Stimulated activated CD8-positive, alpha-beta memory T cell treated with anti-CD3 and anti-CD28 coated beads, Interleukin-7, amount 100 ng/mL, for 24 hours (primary cell): ENCODE measurements at regions not wholly inside any gene's neighbourhood (a gene's known extent, or its start where the extent isn't known, plus 50 kb on each side); places are given as distances from the start of the nearest gene placed in this dataset.
"Not testable (repeated sequence)": the region's sequence is repeated elsewhere in the genome, so short reads cannot be mapped to it uniquely, and the experiment has no call there.

Source experiments
- DNase-seq: peaks from one replicate; pipeline ENCODE4 v3.0.0-alpha.2; 2020; ENCODE audit warnings: low read depth

- DNase-seq: no peak
Observed at GRCh38 chr5:124021066-124021641, 509.2 kb downstream of the CSNK1G3 start.

DNA sequence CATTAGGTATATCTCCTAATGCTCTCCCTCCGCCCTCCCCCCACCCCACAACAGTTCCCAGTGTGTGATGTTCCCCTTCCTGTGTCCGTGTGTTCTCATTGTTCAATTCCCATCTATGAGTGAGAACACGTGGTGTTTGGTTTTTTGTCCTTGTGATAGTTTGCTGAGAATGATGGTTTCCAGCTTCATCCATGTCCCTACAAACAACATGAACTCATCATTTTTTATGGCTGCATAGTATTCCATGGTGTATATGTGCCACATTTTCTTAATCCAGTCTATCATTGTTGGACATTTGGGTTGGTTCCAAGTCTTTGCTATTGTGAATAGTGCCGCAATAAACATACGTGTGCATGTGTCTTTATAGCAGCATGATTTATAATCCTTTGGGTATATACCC lies 505.3 kb downstream of the CSNK1G3 start:
- DNase-seq: not testable (repeated sequence)

GRCh38 chr5:124007675-124008398 lies 495.9 kb downstream of the CSNK1G3 start:
- no peak for DNase-seq

DNA sequence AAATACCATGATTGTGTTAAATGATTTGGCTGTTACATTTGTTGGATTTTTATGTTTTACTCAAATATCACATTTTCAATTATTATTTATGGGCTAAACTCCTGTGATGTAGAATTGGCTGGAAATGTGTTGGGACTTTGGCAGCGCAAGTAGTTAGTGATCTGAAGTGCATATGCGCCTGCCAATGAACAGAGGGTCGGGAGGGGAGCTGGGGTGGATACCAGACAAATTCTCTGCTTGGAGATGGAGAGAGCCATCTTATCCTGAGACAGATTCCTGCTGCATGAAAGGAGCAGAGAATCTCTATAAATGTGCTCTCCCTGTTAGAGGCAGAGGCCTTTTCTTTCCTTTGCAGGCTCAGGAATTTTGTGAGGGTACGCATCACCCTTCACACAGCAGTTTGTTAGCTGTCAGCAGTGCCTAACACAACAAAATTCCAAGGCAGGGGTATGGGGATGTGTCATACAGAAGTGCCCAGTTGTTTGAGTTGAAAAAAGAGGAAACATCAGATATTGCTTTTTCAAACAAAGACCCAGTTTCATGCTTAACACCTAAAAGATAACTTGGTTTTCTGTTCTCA lies 489.1 kb downstream of the CSNK1G3 start:
- no peak for DNase-seq

DNA sequence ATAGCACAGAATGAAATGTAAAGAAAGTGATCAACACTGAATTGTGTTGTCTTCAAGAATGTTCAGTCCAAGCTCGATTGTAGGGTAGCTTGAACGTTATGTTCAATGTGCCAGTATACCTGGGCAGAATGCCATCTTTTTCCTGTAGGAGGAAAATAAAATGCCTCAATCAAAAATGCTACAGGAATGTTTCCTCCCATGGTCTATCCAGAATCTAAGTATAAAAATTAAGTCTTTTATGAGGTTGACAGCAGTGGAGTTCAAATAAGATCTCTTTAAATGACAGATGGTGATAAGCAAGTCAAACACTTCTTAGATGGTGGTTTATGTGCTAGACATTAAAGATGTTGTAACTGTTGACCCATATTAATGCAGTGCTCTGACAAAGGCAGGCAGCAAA lies 488.6 kb downstream of the CSNK1G3 start:
- DNase-seq: no peak

DNA sequence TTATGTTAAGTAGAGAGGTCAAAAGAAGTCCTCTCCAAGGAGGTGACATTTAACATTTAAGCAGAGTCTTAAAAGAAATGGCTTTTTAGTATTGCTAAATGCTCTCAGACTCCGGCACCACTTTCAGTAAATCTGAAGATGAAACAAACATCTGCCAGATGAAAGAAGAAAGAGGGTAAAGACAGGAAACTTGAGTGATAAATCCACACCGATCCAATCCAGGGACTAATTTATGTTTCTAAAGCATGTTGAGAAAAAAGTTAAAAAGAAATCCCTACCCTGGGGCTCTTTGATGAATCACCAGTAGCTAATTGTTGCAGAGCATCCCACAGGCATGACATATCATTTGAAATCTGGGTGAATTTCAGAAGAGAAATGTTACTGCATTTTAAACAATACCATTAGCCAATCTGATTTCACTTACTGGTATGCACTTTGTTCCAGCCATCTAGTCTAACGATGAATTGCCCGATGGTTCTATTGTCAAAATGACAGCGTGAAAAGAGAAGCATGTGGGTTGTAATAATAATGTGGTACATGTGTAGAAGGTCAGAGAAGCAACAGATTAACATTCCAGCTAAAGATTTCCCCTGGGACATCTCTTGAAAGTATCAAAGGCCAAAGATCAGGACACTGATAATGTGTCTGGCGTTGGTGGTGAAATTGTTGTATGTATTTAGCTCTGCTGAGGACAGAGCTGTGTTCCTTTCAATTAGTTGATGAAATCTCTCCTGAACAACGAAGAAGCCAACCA lies 485.7 kb downstream of the CSNK1G3 start:
- no peak for DNase-seq

- DNase-seq: no peak
Observed at GRCh38 chr5:123997064-123997461, 485.1 kb downstream of the CSNK1G3 start.

GRCh38 chr5:123992641-123993040 lies 480.7 kb downstream of the CSNK1G3 start:
- no peak for DNase-seq

GRCh38 chr5:123987956-123988355 lies 476.0 kb downstream of the CSNK1G3 start:
- DNase-seq: no peak

GRCh38 chr5:123976379-123977033 lies 464.5 kb downstream of the CSNK1G3 start:
- DNase-seq: no peak

- DNase-seq: not testable (repeated sequence)
Observed at GRCh38 chr5:123975521-123975920, 463.5 kb downstream of the CSNK1G3 start.

GRCh38 chr5:123966781-123967180 lies 454.8 kb downstream of the CSNK1G3 start:
- no peak for DNase-seq

GRCh38 chr5:123965626-123966025 lies 453.6 kb downstream of the CSNK1G3 start:
- DNase-seq: no peak

DNA sequence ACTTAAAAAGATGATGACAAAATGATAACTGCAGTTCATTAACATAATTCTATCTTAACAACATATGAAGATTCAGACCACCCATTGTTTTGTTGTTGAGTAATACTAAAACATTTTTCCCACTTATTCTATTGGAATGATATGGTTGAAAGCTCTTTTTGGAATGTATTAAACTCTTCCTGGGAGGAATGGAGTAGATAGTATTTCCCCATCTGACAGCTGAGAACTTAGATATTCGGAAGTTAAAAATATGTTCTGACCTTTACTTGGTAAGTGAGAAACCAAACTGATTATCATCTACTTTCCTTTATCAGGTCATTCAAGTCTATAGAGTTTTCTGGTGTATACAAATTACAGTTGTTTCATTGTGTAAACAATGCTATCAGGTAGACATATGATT lies 452.9 kb downstream of the CSNK1G3 start:
- DNase-seq: no peak

GRCh38 chr5:123960526-123960925 lies 448.5 kb downstream of the CSNK1G3 start:
- DNase-seq: no peak

GRCh38 chr5:123951582-123951977 lies 439.6 kb downstream of the CSNK1G3 start:
- DNase-seq: no peak

DNA sequence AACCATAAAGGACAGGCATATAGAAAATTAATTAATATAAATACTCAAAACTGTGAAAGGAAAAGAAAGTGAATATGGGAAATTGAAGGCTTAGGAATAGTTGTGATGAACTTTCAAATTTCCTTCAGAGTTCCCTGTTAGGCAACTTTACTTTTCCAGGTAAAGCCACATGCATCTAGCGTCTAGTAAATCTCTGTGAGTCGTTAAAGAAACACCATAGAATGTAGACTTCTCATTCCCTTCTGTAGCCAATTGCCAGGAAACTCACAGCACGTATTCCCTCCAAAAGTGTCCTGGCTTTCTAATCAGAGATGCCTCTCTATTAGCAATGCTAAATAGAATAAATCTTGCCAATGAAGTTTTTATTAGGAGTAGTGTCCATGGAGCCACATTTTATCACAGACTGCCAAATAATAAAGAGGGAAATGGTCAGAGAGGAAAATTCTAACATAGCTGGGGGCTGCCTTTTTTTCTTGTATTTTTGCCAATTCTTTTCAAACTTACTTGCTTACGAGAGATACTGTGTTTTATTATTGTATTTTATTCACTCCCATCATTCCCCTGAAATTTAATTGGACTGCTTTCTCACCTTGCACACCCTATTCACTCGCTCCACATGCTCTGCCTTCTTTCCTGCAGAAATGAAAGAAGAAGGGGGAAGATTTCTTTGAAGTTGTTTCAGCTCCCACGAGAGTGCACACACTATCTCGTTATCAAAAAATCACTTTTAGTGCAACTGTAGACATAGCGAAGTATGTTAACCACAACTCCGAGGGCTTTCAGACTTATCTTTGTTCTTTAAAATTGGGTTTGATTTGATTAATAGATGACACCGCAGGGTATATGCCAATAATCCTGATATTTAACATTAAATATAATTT lies 439.0 kb downstream of the CSNK1G3 start:
- no peak for DNase-seq

DNA sequence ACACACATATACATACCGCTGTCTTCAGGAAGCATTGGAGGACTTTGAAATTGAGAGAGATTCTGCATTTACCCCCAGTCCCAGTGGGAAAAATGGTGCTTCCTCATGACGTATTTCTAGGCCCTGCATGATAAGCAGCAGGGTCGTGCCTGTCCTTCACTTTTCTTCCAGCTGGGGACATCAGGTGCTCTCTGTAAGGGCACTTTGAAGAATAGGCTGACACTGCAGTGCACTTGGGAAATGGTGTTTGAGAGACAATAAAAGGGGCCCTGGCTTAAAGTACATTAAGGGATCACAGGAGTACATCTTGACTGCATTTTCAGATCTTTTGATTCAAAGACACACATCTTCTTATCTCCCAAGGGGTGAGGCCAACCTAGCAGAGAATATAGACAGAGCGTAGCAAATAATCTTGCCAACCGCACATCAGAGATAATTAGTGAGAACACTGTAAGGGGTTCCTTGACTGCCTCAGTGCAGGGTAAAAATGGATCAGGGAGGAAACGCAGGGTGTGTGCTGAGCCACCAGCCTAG lies 437.9 kb downstream of the CSNK1G3 start:
- DNase-seq: no peak

GRCh38 chr5:123949043-123949804 lies 437.2 kb downstream of the CSNK1G3 start:
- DNase-seq: no peak

DNA sequence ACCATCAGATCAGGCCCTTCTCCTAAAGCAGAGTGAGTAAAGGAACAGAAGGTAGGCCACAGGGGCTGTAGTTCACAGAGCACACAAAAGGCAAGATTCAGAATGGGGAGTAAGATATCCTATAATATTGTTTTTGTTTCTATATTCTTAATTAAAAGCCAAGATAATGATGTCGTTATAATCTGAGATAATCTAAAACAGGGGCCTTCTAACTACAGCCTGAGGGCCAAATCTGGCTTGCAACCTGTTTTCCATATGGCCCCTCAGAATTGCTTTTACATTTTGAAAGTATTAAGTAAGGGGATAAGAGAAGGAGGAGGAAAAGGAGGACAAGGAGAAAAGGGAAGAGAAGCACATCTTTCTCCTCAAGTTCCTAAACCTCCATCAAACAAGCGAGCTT lies 435.8 kb downstream of the CSNK1G3 start:
- no peak for DNase-seq
